Astrocyte of the spinal cord (primary cell): ENCODE measurements at regions not wholly inside any gene's neighbourhood (a gene's known extent, or its start where the extent isn't known, plus 50 kb on each side); places are given as distances from the start of the nearest gene placed in this dataset.

ENCODE experiments used
- DNase-seq: peaks from one replicate; pipeline ENCODE4 v3.0.0; 2011; ENCODE audit warnings: low read depth, low spot score
- H3K4me3 ChIP-seq: 2 replicates; pipeline ENCODE4 v1.5.1; 2011; ENCODE audit warnings: low read depth, mild to moderate bottlenecking, low read length, moderate library complexity
- CTCF ChIP-seq: IDR thresholded peaks from 2 replicates; pipeline ENCODE4 v1.5.1; 2012; ENCODE audit warnings: low read depth, mild to moderate bottlenecking, low read length, inconsistent platforms
- in situ Hi-C: cut with HindIII; loops from 2 replicates; pipeline ENCODE4 v1.10.0; 2017; ENCODE audit warnings: low sequenced_read_pairs

GRCh38 chr11:97854877-97855276 lies 1165.9 kb upstream of the CNTN5 start:
- no peak overlapping the region for H3K4me3 ChIP-seq
- TF ChIP-seq CTCF: no peak
- no peak for DNase-seq
- in situ Hi-C loops: no loop called here

- no peak overlapping the region for H3K4me3 ChIP-seq
- in situ Hi-C loops: no loop called here
- no peak for TF ChIP-seq CTCF
- DNase-seq: no peak
Observed at GRCh38 chr11:97856666-97857065, 1164.1 kb upstream of the CNTN5 start.

GRCh38 chr11:97860237-97860636 lies 1160.5 kb upstream of the CNTN5 start:
- no peak overlapping the region for H3K4me3 ChIP-seq
- DNase-seq: no peak
- in situ Hi-C loops: no loop called here
- TF ChIP-seq CTCF: no peak

- no peak for TF ChIP-seq CTCF
- no peak overlapping the region for H3K4me3 ChIP-seq
- DNase-seq: no peak
- in situ Hi-C loops: no loop called here
Observed at GRCh38 chr11:97862021-97862420, 1158.7 kb upstream of the CNTN5 start.

- no peak for DNase-seq
- no peak for TF ChIP-seq CTCF
- in situ Hi-C loops: no loop called here
- H3K4me3 ChIP-seq: no peak overlapping the region
Observed at GRCh38 chr11:97865424-97866012, 1155.2 kb upstream of the CNTN5 start.

GRCh38 chr11:97871816-97872215 lies 1148.9 kb upstream of the CNTN5 start:
- no peak for TF ChIP-seq CTCF
- in situ Hi-C loops: no loop called here
- DNase-seq: no peak
- no peak overlapping the region for H3K4me3 ChIP-seq

- in situ Hi-C loops: no loop called here
- no peak for TF ChIP-seq CTCF
- no peak overlapping the region for H3K4me3 ChIP-seq
- DNase-seq: no peak
Observed at GRCh38 chr11:97880209-97880608, 1140.5 kb upstream of the CNTN5 start.
